HT-29 (cell line): ENCODE measurements at regions not wholly inside any gene's neighbourhood (a gene's known extent, or its start where the extent isn't known, plus 50 kb on each side); places are given as distances from the start of the nearest gene placed in this dataset.

Source experiments
- DNase-seq: peaks from one replicate; pipeline ENCODE4 v3.0.0-alpha.2; 2015; ENCODE audit warnings: low spot score

DNA sequence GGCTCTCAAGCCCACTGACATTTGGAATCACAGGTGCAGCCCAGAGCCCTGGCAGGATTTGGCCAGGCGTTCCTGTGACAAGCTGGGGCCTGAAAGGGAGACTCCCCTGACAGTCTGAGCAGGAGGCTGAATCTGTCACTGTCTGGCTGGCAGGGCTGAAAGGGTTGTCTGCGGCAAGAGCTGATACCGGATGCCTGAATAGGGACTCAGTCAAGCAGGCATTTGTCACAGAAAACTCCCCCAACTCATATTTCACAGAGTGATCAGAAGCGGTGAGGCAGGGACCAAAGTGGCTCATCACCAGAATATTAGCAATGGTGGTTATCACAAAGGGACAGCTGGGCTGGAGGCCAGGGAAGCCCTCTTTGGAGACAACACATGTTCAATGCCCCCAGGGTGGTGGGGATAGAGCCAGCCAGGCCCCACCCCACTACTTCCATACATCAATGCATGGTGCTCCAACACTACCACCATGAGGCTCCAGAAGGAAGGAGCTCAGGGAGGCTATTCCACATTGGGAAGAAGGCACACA, 295.5 kb downstream of the DTWD2 start:
- DNase-seq, result no peak

DNA sequence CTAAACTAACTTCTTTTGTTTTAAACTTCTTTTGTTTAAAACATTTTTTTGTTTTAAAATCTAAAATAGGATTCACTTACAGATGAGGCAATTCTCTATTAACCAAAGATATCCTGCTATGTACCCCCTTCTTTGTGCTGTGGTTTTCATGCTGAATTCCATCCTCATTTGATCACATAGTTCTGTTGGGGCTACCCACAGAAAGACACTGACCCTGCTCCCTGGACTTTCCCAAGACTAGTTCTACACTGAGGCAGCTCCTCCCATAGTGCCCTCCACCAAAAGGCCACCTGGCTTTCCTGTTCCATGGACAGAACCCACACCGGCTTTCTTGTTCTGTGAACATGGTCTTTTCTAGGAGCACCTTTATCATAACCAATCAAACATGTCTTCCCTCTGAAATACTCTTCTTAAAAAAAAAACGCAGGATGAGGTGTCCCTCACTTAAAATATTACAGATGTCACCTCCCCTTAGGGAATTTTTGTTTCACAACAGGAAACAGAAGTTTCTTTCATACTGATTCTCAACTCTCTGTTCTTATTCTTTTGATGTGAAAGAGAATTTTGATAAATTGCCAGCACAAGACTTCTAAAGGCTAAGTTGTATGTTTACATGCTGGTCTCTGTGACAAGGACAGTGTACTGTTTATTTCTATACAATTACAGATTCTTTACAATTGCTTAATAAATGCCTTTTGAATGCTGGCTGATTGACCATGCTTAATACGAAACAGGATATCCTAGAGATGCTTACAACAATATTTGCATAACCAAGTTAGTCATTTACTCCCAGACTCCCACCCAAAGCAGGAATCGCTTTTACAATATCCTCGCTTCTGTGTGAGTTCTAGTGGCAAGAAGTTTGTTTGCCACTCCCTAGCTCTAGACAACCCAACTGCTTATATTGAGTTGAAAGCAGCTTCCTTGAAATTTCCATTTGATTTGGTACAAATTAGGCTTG, 300.4 kb downstream of the DTWD2 start:
- no peak for DNase-seq

DNA sequence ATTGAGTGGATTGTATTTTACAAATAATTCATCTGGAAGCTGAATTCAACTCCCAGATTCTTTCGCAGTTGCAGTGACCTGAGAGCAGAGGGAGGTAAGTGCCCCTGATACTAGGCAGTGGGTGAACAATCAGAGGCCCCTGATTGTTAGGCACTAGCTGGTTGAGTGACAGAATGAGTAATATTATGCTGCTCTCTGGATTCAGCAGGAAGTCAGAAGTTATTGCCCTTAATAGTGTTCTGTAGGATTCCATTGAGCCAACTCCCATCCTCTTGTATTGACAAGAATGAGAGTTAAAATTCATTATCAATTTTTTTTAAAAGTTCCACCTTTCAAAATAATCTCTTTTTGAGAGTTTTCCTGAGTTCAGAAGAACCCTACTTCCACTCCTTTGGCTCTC, 301.2 kb downstream of the DTWD2 start:
- no peak for DNase-seq

GRCh38 chr5:118681655-118682054, 306.7 kb downstream of the DTWD2 start:
- no peak for DNase-seq

DNA sequence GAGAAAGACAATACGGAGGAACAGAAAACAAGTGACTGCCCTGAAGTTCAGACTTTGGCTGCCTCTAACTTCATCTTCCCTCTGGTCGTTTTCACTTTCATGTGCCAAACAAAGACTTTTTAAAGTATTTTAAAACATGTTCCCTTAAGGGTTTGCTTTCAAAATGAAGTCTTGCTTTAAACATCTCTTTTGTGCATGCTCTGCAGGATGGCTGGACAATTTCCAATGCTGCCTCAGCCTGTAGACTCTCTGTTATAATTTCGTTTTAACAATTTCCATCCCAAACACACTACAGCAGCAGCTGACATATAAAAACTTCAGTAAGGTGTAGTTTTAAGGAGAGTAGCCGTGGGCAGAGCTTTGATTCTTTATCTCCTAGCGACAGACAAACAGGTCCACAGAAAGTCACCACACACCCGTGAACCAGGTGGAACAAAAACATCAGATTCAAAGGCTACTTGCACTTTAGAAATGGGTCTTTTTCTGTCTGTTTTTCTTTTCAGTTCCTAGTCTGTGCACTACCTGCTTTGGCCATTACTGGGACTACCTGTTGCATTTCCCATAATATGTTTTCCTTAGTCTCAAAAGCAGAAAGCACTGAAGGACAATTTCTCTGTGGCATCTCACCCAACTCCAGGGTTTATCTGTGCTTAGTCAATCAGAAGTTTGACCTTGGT, 308.9 kb downstream of the DTWD2 start:
- DNase-seq, result no peak

DNA sequence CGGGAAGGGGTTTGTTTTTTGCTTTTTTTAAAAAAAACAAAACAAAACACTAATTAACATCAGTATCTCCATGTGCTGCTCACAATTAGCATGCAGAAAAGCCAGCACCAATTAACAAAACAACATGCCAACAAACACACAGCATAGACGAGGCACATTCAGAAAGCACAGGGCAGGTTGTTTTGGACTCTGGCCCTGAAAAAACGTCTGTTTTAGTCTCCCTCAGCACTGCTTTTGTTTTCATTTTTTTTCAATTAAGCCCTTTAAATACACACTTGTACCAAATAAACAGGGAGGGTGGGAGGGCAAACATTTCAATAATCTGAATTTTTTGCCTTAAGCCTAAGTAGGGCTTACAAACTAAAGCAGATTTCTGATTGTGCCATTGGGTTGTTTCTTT, 309.6 kb downstream of the DTWD2 start:
- no peak for DNase-seq

DNA sequence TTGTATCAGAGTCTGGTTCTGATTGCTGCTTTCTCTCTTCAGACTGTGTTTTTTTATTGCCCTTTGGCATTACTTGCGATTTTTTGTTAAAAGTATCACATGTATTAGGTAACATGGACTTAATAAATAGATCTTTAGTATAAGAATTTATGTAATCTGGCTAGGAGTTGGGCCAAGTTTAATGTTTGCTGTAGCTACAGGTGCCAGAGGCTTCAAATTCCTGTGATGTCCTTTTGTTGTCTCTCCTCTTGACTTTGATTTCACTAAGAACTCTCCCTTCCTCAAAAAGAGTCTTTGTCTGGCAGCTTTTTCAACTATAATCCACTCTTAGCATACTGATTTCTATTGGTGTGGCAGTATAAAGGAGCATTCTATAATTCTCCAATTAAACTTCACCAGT, 313.1 kb downstream of the DTWD2 start:
- DNase-seq, result no peak

DNA sequence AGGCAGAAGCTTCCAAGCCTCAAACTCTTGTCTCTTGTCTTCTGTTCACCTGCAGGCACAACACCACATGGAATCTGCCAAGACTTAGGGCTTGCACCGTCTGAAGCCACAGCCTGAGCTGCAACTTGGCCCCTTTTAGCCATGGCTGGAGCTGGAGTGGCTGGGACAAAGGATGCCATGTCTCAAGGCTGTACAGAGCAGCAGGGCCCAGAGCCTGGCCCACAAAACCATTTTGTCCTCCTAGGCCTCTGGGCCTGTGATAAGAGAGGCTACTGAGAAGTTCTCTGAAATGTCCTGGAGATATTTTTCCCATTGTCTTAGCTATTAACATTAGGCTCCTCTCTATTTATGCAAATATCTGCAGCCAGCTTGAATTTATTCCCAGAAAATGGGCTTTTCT, 330.8 kb downstream of the DTWD2 start:
- no peak for DNase-seq

GRCh38 chr5:118653872-118654271, 334.5 kb downstream of the DTWD2 start:
- no peak for DNase-seq

DNA sequence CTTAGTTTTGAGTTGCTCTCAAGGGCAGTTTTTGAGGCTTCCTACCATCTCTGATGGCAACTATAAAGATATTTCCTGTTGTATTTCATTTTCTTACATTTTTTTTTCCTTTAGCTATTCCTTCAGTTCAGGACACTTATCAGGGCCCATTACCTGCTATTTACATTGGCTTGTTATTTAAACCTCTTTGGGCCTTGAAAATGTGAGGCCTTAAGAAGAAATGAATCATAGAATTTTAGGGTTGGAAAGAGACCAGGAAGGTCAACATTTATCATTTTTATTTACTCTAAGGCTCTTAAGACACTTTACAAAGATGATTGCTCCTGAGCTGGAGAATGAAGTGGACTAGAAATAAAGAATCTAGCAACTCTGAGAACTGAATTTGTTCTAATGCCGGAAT, 335.2 kb downstream of the DTWD2 start:
- no peak for DNase-seq

DNA sequence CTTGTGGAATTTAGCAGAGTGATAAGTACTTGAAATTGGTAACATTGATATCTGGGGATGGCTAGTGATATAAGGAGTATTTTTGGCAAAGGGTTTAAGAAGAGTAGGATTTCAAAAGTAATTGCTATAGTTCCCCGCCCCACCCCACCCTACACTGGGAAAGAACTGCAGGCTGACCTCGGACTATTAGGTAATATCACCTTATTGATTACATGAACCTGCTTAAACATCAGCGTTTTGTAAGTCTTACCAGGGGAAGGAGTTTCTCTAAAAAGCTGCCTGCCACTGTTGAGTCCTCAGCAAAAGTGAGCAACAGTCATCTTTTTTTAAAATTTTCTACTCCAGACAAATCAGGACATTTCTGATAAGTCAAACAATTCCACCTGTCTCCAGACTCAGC, 337.3 kb downstream of the DTWD2 start:
- no peak for DNase-seq

- DNase-seq, result no peak
These were observed 340.8 kb downstream of the DTWD2 start for GRCh38 chr5:118647587-118647986.

- DNase-seq, result no peak
These were observed 341.4 kb downstream of the DTWD2 start for GRCh38 chr5:118646917-118647316.

- peak; percentile 28 for DNase-seq
These were observed 350.2 kb downstream of the DTWD2 start for GRCh38 chr5:118637947-118638670.

DNA sequence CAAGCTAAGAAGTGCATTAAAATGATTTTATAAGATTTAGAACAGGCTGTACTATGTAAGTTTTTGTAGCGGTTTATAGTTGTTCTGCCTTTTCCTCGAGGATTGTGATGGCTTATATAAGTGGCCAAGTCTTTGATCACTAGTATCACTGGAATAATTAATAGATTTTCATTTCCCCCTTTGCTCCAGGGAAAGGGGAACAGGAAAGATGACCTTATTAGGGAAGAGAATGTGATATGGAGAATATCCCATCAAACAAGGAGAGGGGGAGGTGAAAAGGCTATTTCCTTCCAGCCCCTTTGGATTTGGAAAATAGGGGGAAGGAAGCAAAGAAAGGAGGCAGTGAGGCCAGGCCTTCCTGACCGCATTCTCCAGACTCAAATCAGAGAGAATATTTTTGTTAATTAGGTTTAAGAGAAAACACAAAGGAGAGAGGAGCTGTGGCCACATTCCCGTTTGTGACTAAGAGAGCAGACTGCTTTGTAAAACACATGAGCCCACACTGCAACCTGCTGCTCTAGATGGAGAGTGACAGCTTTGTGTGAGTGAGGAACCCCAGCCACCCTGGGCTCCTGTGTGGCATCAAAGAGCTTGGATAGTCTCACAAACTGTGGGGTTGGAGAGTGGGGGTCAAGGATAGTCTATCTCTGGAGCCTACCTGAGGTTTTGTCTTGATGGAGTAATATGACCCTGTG, 359.5 kb downstream of the DTWD2 start:
- no peak for DNase-seq

DNA sequence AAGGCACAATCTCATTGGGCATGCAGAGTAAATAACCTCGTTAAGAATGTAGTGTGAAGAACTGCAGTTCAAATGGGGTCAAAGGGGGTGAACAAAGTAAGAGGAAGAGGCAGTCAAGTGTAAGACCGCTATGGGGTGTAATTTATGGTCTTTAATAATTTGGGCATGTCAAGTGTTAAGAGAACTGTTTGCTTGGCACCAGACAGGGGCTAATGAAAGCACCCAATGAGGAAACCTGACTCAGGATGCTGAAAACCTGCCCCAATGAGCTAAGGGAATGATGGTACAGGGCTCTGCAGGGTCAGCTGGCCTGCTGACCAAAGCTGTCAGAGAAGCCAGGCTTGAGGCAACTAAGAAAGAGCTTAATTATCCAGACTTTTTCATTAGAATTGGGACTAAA, 368.1 kb downstream of the DTWD2 start:
- no peak for DNase-seq

- DNase-seq, result no peak
These were observed 368.5 kb downstream of the DTWD2 start for GRCh38 chr5:118619823-118620222.

- DNase-seq, result no peak
These were observed 372.1 kb downstream of the DTWD2 start for GRCh38 chr5:118616281-118616680.

DNA sequence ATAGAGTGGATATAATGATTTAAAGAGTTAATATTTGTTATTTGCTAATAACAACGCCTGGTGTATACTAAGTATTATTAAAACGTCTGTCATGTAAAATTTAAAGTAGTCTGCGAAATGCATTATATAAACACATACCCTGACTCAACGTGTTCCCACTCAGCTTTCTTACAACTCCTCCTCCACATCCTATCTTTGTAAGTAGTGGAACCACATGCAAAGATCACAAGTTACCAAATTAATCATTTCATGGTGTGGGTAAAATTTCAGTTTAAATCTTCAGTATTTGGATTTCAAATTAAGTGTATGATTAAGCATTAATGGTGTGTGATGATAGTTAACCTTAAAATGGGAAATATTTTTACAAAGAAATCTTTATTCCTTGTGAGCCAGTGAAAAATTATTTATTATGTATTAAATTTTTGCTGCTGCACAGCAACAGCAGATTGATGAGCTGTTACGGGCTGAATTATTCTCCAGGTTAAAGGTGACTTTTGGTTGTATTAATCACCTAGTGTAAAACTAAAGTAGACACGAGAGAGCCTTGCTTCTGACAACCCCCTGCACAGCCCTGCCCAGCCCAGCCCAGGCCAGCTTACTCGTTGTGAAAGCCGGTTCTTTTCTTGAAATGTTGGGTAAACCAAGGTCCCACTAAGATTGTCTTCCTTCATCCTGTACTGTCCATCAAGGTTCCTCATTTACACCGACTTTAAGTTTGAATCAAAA, 373.5 kb downstream of the DTWD2 start:
- DNase-seq, result no peak

DNA sequence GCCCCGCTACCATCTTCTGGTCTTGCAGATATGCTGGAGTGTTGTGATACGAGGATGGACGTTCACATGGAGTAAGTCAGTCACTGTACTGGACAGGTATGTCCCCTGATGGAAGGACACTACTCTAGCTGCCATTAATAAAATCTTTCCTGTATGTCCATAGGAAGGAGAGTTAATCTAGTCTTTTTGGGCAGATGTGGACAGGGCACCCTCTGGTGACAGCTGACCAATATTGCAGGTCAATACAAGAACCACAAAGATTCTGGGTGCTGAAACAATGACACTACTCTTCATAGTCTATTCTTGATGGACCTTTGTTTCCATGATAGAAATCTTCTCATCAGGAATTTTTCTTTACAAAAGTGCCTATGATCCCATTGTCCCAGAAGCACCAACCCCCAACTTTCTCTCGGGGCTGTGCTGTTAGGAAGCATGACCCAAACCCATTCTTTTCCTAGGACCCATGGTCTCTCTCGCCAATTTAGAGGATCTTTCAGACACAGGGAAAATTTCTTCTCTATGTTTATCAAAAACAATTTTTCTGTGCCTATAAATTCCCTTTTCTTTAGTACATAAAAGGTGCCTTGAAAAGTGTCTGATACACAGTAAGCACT, 376.9 kb downstream of the DTWD2 start:
- peak; percentile 54 for DNase-seq
